HG03520 (cell line): ENCODE measurements at regions not wholly inside any gene's neighbourhood (a gene's known extent, or its start where the extent isn't known, plus 50 kb on each side); places are given as distances from the start of the nearest gene placed in this dataset.

Experiments
- ATAC-seq: cut with Tn5 transposase; IDR thresholded peaks from one replicate; pipeline ENCODE4 v1.9.1; 2021; ENCODE audit warnings: mild to moderate bottlenecking, moderate library complexity; ENCODE audit not compliant: unreplicated experiment

DNA sequence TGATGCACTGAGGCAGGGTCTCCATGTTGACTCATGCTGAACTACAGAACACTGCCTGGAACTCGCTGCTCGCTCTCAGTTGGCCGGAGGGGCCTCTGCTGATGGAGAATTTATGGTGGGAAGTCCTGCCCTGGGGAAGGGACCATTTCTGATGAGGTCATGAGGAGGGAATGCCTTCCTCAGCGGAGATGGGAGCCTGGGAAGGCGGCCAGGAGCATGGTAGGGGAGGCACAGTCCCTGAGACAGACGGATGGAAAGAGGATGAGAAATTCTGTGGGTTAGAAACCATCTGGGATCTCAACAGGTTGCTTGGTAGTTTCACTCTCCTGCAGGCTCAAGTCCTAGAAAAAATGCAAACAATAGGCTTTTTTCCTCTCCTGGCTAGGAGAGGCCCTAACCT lies 56.8 kb upstream of the TPM1 start:
- ATAC-seq: no peak

DNA sequence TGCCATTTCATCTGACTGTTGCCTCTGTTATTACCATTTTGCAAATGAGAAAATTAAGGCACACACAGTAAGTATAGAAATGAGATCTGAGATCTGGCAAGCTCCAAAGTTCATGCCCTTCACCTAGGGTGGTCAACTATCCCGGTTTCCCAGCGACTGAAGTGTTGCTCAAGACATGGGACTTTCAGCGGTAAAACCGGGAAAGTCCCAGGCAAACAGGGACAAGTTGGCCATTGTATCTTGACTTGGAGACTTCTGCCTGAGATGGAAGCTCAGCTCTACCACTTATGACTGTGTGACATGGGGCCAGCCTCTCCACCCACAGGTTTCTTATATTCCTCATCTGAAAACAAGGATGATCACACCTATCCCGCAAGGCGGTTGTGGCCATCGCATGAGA lies 55.6 kb upstream of the TPM1 start:
- ATAC-seq: no peak

DNA sequence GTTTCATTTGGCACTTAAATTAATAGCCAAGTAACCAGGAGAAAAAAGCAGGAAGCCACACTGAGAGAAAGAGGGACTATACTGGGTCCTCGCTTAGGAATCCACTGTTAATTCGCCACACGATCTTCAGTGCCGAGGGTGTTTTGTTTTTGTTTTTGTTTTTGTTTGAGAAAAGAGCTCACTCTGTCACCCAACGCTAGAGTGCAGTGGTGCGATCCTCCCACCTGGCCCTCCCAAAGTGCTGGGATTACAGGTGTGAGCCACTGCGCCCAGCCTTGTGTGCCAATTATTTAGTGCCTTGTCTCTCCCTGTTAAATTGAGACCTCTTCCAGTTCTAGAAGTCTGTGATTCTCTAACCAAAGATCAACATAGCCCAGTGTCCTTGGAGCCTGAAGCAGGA lies 53.8 kb upstream of the TPM1 start:
- ATAC-seq: no peak

DNA sequence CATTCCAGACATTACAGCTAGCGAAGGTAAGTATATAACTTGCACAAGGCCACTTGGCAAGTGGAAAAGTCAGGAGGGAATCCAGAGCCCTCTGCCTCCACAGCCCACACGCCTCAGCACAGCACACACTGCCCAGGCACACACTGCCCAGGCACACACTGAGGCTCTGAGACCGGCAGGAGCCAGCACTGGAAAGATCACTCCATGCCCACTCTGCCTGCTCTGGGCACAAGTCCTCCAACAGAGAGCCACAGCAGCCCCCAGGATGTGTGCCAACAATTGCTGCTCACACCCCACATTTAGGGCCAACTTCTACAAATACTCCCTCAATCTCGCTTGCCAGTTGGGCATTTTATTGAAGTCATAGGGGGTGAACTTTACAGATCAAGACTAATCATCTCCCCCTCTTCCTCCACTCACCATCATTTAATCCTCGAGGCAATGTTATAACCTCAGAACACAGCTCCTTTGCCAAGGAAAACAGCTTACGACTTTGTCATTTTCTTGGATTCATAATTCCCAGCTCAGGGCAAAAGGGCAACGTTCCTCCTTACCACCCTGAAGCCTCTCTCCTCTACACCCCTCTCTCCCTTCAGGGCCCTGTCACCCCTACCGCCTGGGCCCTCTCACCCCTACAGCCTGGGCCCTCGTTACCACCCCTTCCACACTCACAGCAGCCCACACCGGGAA lies 53.0 kb upstream of the TPM1 start:
- no peak for ATAC-seq

DNA sequence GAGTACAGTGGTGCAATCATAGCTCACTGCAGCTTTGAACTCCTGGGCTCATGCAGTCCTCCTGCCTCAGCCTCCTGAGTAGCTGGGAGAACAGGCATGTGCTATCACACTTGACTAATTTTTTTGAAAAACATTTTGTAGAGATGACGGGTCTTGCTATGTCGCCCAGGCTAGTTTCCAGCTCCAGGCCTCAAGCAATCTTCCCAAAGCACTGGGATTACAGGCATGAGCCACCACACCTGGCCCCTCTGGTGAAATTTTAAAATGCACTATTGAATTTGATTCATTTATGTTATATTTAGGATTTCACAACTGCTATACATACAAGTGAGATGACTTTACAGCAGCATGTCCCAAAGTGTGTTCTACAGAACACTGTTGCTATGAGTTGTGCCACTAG lies 50.8 kb upstream of the TPM1 start:
- ATAC-seq: no peak

DNA sequence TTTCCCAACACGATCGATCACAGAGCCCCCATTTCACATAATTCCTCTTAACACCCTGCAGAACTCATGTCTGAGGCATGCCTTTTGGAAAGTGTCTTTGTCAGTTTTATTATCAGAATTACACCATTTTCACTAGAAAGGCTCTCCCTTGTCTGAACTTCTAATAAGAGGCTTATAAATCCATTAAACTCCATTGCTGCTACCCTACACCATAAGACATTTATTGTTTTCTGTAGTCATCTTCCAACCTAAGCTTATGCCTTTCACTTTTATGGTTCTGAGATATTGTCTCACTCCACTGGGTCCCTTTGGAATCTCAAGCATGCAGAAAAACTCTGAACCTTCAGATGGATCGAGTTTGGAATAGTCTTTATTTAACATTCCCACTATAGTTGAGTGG lies 50.2 kb upstream of the TPM1 start:
- ATAC-seq: no peak
